ENCODE measurements at regions not wholly inside any gene's neighbourhood (a gene's known extent, or its start where the extent isn't known, plus 50 kb on each side); places are given as distances from the start of the nearest gene placed in this dataset.

GRCh38 chr3:188068342-188068741 is 85.6 kb upstream of the LPP start:
- Histone ChIP-seq H3K4me1 (ENCODE audit: control insufficient read depth, extremely low read depth, insufficient read depth, low read length) (peaks cover 11% of the 10 kb centered on the region), H3K4me3 (replicated peaks in 1 of 3; ENCODE audit: insufficient read depth in 1 of 3, low read depth in 1 of 3, low read length in 3 of 3) (no peak overlapping the region), H2AFZ (ENCODE audit: low read depth, low read length) (no peak overlapping the region), H3K27me3 (ENCODE audit: control insufficient read depth in 2 of 2, insufficient read depth in 2 of 2, low read length in 2 of 2) (no peaks in the 10 kb centered on the region), H4K20me1 (replicated peaks; ENCODE audit: control insufficient read depth, extremely low read depth, insufficient read depth, low read length) (no peaks in the 10 kb centered on the region), H3K36me3 (ENCODE audit: control insufficient read depth in 2 of 2, extremely low read depth in 1 of 2, insufficient read depth in 2 of 2, low read length in 2 of 2) (no peaks in the 10 kb centered on the region), H3K79me2 (ENCODE audit: control insufficient read depth, insufficient read depth, low read length) (no peaks in the 10 kb centered on the region), H3K9me3 (replicated peaks; ENCODE audit: control insufficient read depth, insufficient read depth, low read length) (no peaks in the 10 kb centered on the region), H3K9ac (replicated peaks; ENCODE audit: extremely low read depth, insufficient read depth, low read length) (no peak overlapping the region), H3K9me1 (replicated peaks; ENCODE audit: control insufficient read depth, extremely low read depth, insufficient read depth, low read length) (no peaks in the 10 kb centered on the region), H3K4me2 (ENCODE audit: insufficient read depth, low read length) (no peak overlapping the region), H3K27ac (ENCODE audit: insufficient read depth, low read depth, low read length) (no peak overlapping the region)
- intact Hi-C loops (cut with micrococcal nuclease) (no loop called here), dilution Hi-C loops (cut with MboI; ENCODE audit: extremely low pct_ligation_motif_present, low sequenced_read_pairs) (no loop called here)
- TF ChIP-seq MAX (IDR thresholded peaks at IDR 0.05; ENCODE audit: insufficient read depth, insufficient read length) = no peak
- no peak for TF ChIP-seq FOS (IDR thresholded peaks at IDR 0.05; ENCODE audit: borderline replicate concordance, insufficient read depth, low read length)
- TF ChIP-seq MYC (IDR thresholded peaks at IDR 0.05; ENCODE audit: low read depth, low read length) = no peak
- TF ChIP-seq JUN (IDR thresholded peaks at IDR 0.05; ENCODE audit: borderline replicate concordance, insufficient read depth, insufficient read length, low read depth) = no peak
- no peak for TF ChIP-seq GATA2 (IDR thresholded peaks at IDR 0.05; ENCODE audit: insufficient read depth, insufficient read length, low read depth, low read length)
- TF ChIP-seq EZH2 (IDR thresholded peaks at IDR 0.05; ENCODE audit: borderline replicate concordance, low read depth, low read length, severe bottlenecking) = no peak
- no peak for TF ChIP-seq POLR2AphosphoS5 (IDR thresholded peaks at IDR 0.05; ENCODE audit: insufficient read depth, low read depth, low read length)
- no peak for TF ChIP-seq POLR2A (IDR thresholded peaks at IDR 0.05; ENCODE audit: low read depth, low read length)
- TF ChIP-seq CTCF (IDR thresholded peaks at IDR 0.05; ENCODE audit: extremely low read depth in 1 of 2, insufficient read depth in 1 of 2, low read depth in 1 of 2, low read length in 2 of 2) = no peak
- no peak for FAIRE-seq
- BruUV-seq (replicated peaks) = no TSS peak
- CTCF ChIA-PET = interaction anchor here (0.8 to 1.2 kb wide), 3 partner anchors 9 to 886 kb away, joined by 3 to 4 read pairs (median 3); no protein-coding TSS in a partner anchor
- no peak for DNase-seq (ENCODE audit: low read depth, low spot score)
- POLR2A ChIA-PET = interaction anchor here (1.0 kb wide), 1 partner anchor 325 kb away, joined by 3 read pairs; no protein-coding TSS in a partner anchor
